ENCODE measurements at regions not wholly inside any gene's neighbourhood (a gene's known extent, or its start where the extent isn't known, plus 50 kb on each side); places are given as distances from the start of the nearest gene placed in this dataset.

- H3K36me3 ChIP-seq (ENCODE audit: insufficient read depth in 1 of 2, low read depth in 1 of 2) = no peaks in the 10 kb centered on the region
- TF ChIP-seq, protein P1, sequence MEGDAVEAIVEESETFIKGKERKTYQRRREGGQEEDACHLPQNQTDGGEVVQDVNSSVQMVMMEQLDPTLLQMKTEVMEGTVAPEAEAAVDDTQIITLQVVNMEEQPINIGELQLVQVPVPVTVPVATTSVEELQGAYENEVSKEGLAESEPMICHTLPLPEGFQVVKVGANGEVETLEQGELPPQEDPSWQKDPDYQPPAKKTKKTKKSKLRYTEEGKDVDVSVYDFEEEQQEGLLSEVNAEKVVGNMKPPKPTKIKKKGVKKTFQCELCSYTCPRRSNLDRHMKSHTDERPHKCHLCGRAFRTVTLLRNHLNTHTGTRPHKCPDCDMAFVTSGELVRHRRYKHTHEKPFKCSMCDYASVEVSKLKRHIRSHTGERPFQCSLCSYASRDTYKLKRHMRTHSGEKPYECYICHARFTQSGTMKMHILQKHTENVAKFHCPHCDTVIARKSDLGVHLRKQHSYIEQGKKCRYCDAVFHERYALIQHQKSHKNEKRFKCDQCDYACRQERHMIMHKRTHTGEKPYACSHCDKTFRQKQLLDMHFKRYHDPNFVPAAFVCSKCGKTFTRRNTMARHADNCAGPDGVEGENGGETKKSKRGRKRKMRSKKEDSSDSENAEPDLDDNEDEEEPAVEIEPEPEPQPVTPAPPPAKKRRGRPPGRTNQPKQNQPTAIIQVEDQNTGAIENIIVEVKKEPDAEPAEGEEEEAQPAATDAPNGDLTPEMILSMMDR (IDR thresholded peaks at IDR 0.05) = no peak
- DNase-seq = no peak
- no peak for ATAC-seq
- H3K27ac ChIP-seq = no peak overlapping the region
- WGBS, 3 donors = 75 to 83% (median 79%) methylated on average over 5 of the region's 5 CpGs
- H3K9me3 ChIP-seq = no peaks in the 10 kb centered on the region
- H3K27me3 ChIP-seq (ENCODE audit: insufficient read depth in 3 of 3, low read length in 2 of 3) = no peaks in the 10 kb centered on the region
- H3K4me1 ChIP-seq = no peaks in the 10 kb centered on the region
- intact Hi-C loops (cut with DNase I) = no loop called here
- H3K4me3 ChIP-seq = no peak overlapping the region
Observed at GRCh38 chr11:28616160-28616965, 508.2 kb downstream of the METTL15 start.

GRCh38 chr11:28615542-28615941 lies 507.4 kb downstream of the METTL15 start:
- WGBS, 3 donors = 51 to 54% (median 52%) methylated on average over 2 of the region's 2 CpGs
- no peak overlapping the region for H3K27ac ChIP-seq
- H3K4me1 ChIP-seq = no peaks in the 10 kb centered on the region
- DNase-seq (no peak), ATAC-seq (no peak)
- no peaks in the 10 kb centered on the region for H3K9me3 ChIP-seq
- intact Hi-C loops (cut with DNase I) = no loop called here
- H3K27me3 ChIP-seq (ENCODE audit: insufficient read depth in 3 of 3, low read length in 2 of 3) = no peaks in the 10 kb centered on the region
- H3K4me3 ChIP-seq = no peak overlapping the region
- TF ChIP-seq, protein P1 (IDR thresholded peaks at IDR 0.05) = no peak
- H3K36me3 ChIP-seq (ENCODE audit: insufficient read depth in 1 of 2, low read depth in 1 of 2) = no peaks in the 10 kb centered on the region

- Histone ChIP-seq H3K36me3 (ENCODE audit: insufficient read depth in 1 of 2, low read depth in 1 of 2) (no peaks in the 10 kb centered on the region), H3K27ac (no peak overlapping the region), H3K9me3 (no peaks in the 10 kb centered on the region), H3K4me1 (no peaks in the 10 kb centered on the region), H3K4me3 (no peak overlapping the region), H3K27me3 (ENCODE audit: insufficient read depth in 3 of 3, low read length in 2 of 3) (peaks cover 0 to 3% (median 0%) of the 10 kb centered on the region in 3 donors)
- TF ChIP-seq, protein P1 (IDR thresholded peaks at IDR 0.05) = no peak
- WGBS, 3 donors = 66 to 71% (median 67%) methylated on average over 12 of the region's 12 CpGs
- ATAC-seq (no peak), DNase-seq (no peak)
- intact Hi-C loops (cut with DNase I) = no loop called here
Observed at GRCh38 chr11:28606930-28607329, 498.7 kb downstream of the METTL15 start.

DNA sequence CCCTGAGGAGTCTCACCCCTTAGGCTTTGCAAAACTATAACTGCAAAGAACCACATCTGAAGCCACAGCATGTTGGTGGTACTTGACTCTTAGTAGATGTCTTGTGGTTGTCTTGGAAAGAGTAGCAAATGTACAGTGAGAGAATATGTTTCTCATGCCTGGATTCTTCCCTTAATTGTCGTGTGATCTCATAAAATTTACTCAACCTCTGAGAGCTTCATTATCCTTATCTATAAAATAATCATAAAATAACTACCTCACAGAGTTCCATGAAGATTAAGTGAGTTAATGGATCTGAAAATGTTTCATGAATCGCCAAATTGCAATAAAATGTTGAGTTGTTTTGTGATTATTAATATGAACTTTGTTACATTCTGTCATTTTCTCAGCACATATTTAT lies 491.5 kb downstream of the METTL15 start:
- intact Hi-C loops (cut with DNase I) = no loop called here
- H3K36me3 ChIP-seq (ENCODE audit: insufficient read depth in 1 of 2, low read depth in 1 of 2) = no peaks in the 10 kb centered on the region
- WGBS, 3 donors = 74 to 82% (median 77%) methylated on average over 2 of the region's 2 CpGs
- no peaks in the 10 kb centered on the region for H3K9me3 ChIP-seq
- peaks cover 0 to 3% (median 0%) of the 10 kb centered on the region in 3 donors for H3K27me3 ChIP-seq (ENCODE audit: insufficient read depth in 3 of 3, low read length in 2 of 3)
- H3K4me1 ChIP-seq = no peaks in the 10 kb centered on the region
- no peak overlapping the region for H3K27ac ChIP-seq
- H3K4me3 ChIP-seq = no peak overlapping the region
- TF ChIP-seq, protein P1 (IDR thresholded peaks at IDR 0.05) = no peak
- ATAC-seq (no peak), DNase-seq (no peak)

- ATAC-seq (no peak), DNase-seq (no peak)
- Histone ChIP-seq H3K36me3 (ENCODE audit: insufficient read depth in 1 of 2, low read depth in 1 of 2) (no peaks in the 10 kb centered on the region), H3K27me3 (ENCODE audit: insufficient read depth in 3 of 3, low read length in 2 of 3) (peaks cover 0 to 3% (median 0%) of the 10 kb centered on the region in 3 donors), H3K27ac (no peak overlapping the region), H3K4me3 (no peak overlapping the region), H3K4me1 (no peaks in the 10 kb centered on the region), H3K9me3 (no peaks in the 10 kb centered on the region)
- 91 to 93% (median 91%) methylated on average over 3 of the region's 3 CpGs for WGBS, 3 donors
- TF ChIP-seq, protein P1 (IDR thresholded peaks at IDR 0.05) = no peak
- intact Hi-C loops (cut with DNase I) = no loop called here
Observed at GRCh38 chr11:28598531-28598930, 490.3 kb downstream of the METTL15 start.

Data from psoas muscle (tissue), 7 donors.